IPS-20b (cell line): ENCODE measurements at regions not wholly inside any gene's neighbourhood (a gene's known extent, or its start where the extent isn't known, plus 50 kb on each side); places are given as distances from the start of the nearest gene placed in this dataset.

Source experiments
- H3K27ac ChIP-seq: one replicate; pipeline ENCODE4 v1.5.1; 2013; ENCODE audit warnings: low read length
- H3K27me3 ChIP-seq: 2 replicates; pipeline ENCODE4 v1.6.1; 2013; ENCODE audit warnings: mild to moderate bottlenecking, low read length, inconsistent platforms; ENCODE audit not compliant: insufficient read depth
- H3K36me3 ChIP-seq: 2 replicates; pipeline ENCODE4 v1.6.1; 2013; ENCODE audit warnings: low read depth, mild to moderate bottlenecking, inconsistent platforms, low read length, moderate library complexity; ENCODE audit not compliant: insufficient read depth
- H3K4me1 ChIP-seq: 2 replicates; pipeline ENCODE4 v1.6.1; 2013; ENCODE audit warnings: mild to moderate bottlenecking, control low read depth, inconsistent platforms, low read length, moderate library complexity; ENCODE audit not compliant: insufficient read depth
- H3K4me3 ChIP-seq: 2 replicates; pipeline ENCODE4 v1.5.1; 2013; ENCODE audit warnings: mild to moderate bottlenecking, low read length, inconsistent platforms
- H3K9ac ChIP-seq: 2 replicates; pipeline ENCODE4 v1.6.1; 2013; ENCODE audit warnings: low read depth, mild to moderate bottlenecking, inconsistent platforms, low read length, moderate library complexity
- H3K9me3 ChIP-seq: 2 replicates; pipeline ENCODE4 v1.6.1; 2013; ENCODE audit warnings: mild to moderate bottlenecking, low read depth, low read length, inconsistent platforms; ENCODE audit not compliant: insufficient read depth

- H3K27me3 ChIP-seq = no peaks in the 10 kb centered on the region
- H3K27ac ChIP-seq = no peak overlapping the region
- no peak overlapping the region for H3K9ac ChIP-seq
- H3K4me1 ChIP-seq = peaks cover 6% of the 10 kb centered on the region; the same call in 1 of the 2 replicates
- H3K36me3 ChIP-seq = no peaks in the 10 kb centered on the region; the same call in 1 of the 2 replicates
- H3K9me3 ChIP-seq = no peaks in the 10 kb centered on the region
- no peak overlapping the region for H3K4me3 ChIP-seq
Measured at GRCh38 chr17:77294761-77295160, 154.0 kb downstream of the SEC14L1 start.

GRCh38 chr17:77295241-77295853 is 154.6 kb downstream of the SEC14L1 start:
- Histone ChIP-seq H3K9me3 (no peaks in the 10 kb centered on the region), H3K4me1 (peaks cover 6% of the 10 kb centered on the region; the same call in 1 of the 2 replicates), H3K27me3 (no peaks in the 10 kb centered on the region), H3K9ac (no peak overlapping the region), H3K4me3 (no peak overlapping the region), H3K36me3 (no peaks in the 10 kb centered on the region; the same call in 1 of the 2 replicates), H3K27ac (no peak overlapping the region)

GRCh38 chr17:77296769-77297409 is 156.1 kb downstream of the SEC14L1 start:
- Histone ChIP-seq H3K27ac (no peak overlapping the region), H3K9me3 (no peaks in the 10 kb centered on the region), H3K27me3 (no peaks in the 10 kb centered on the region), H3K4me1 (peaks cover 6% of the 10 kb centered on the region; the same call in 1 of the 2 replicates), H3K36me3 (no peaks in the 10 kb centered on the region; the same call in 1 of the 2 replicates), H3K9ac (no peak overlapping the region), H3K4me3 (no peak overlapping the region)

- Histone ChIP-seq H3K9ac (no peak overlapping the region), H3K36me3 (no peaks in the 10 kb centered on the region; the same call in 1 of the 2 replicates), H3K4me3 (no peak overlapping the region), H3K4me1 (peaks cover 6% of the 10 kb centered on the region; the same call in 1 of the 2 replicates), H3K9me3 (no peaks in the 10 kb centered on the region), H3K27me3 (no peaks in the 10 kb centered on the region), H3K27ac (no peak overlapping the region)
Measured at GRCh38 chr17:77297693-77298666, 157.2 kb downstream of the SEC14L1 start.

- Histone ChIP-seq H3K27me3 (no peaks in the 10 kb centered on the region), H3K4me1 (peaks cover 6% of the 10 kb centered on the region; the same call in 1 of the 2 replicates), H3K9me3 (no peaks in the 10 kb centered on the region), H3K4me3 (no peak overlapping the region), H3K36me3 (no peaks in the 10 kb centered on the region; the same call in 1 of the 2 replicates), H3K9ac (no peak overlapping the region), H3K27ac (no peak overlapping the region)
Measured at GRCh38 chr17:77298811-77299210, 158.0 kb downstream of the SEC14L1 start.

GRCh38 chr17:77299256-77300015 is 158.7 kb downstream of the SEC14L1 start:
- Histone ChIP-seq H3K4me1 (peaks cover 6% of the 10 kb centered on the region; the same call in 1 of the 2 replicates), H3K9ac (no peak overlapping the region), H3K36me3 (no peaks in the 10 kb centered on the region; the same call in 1 of the 2 replicates), H3K4me3 (no peak overlapping the region), H3K27ac (no peak overlapping the region), H3K27me3 (no peaks in the 10 kb centered on the region), H3K9me3 (no peaks in the 10 kb centered on the region)

- Histone ChIP-seq H3K9me3 (no peaks in the 10 kb centered on the region), H3K4me3 (no peak overlapping the region), H3K27me3 (no peaks in the 10 kb centered on the region), H3K36me3 (no peaks in the 10 kb centered on the region; the same call in 1 of the 2 replicates), H3K9ac (no peak overlapping the region), H3K4me1 (peaks cover 6% of the 10 kb centered on the region; the same call in 1 of the 2 replicates), H3K27ac (no peak overlapping the region)
Measured at GRCh38 chr17:77300016-77300686, 159.4 kb downstream of the SEC14L1 start.

- no peak overlapping the region for H3K4me3 ChIP-seq
- H3K9me3 ChIP-seq = no peaks in the 10 kb centered on the region
- no peak overlapping the region for H3K27ac ChIP-seq
- H3K9ac ChIP-seq = no peak overlapping the region
- H3K36me3 ChIP-seq = no peaks in the 10 kb centered on the region
- no peaks in the 10 kb centered on the region for H3K27me3 ChIP-seq
- peaks cover 6% of the 10 kb centered on the region; the same call in 1 of the 2 replicates for H3K4me1 ChIP-seq
Measured at GRCh38 chr17:77301694-77302266, 161.0 kb downstream of the SEC14L1 start.

GRCh38 chr17:77302682-77303081 is 161.9 kb downstream of the SEC14L1 start:
- no peaks in the 10 kb centered on the region for H3K27me3 ChIP-seq
- H3K4me1 ChIP-seq = peaks cover 4% of the 10 kb centered on the region; the same call in 1 of the 2 replicates
- no peak overlapping the region for H3K27ac ChIP-seq
- H3K4me3 ChIP-seq = no peak overlapping the region
- H3K36me3 ChIP-seq = no peaks in the 10 kb centered on the region
- H3K9me3 ChIP-seq = no peaks in the 10 kb centered on the region
- H3K9ac ChIP-seq = no peak overlapping the region

- Histone ChIP-seq H3K4me1 (no peaks in the 10 kb centered on the region), H3K9ac (no peak overlapping the region), H3K27me3 (no peaks in the 10 kb centered on the region), H3K9me3 (no peaks in the 10 kb centered on the region), H3K36me3 (no peaks in the 10 kb centered on the region), H3K4me3 (no peak overlapping the region), H3K27ac (no peak overlapping the region)
Measured at GRCh38 chr17:77303620-77304019, 162.9 kb downstream of the SEC14L1 start.
